GM12874 (cell line): ENCODE measurements at regions not wholly inside any gene's neighbourhood (a gene's known extent, or its start where the extent isn't known, plus 50 kb on each side); places are given as distances from the start of the nearest gene placed in this dataset.

ENCODE experiments used
- CTCF ChIP-seq: IDR thresholded peaks from 2 replicates; pipeline ENCODE4 v1.5.1; 2011; ENCODE audit warnings: low read depth, mild to moderate bottlenecking, control low read depth, low read length, moderate library complexity; ENCODE audit not compliant: insufficient read depth

DNA sequence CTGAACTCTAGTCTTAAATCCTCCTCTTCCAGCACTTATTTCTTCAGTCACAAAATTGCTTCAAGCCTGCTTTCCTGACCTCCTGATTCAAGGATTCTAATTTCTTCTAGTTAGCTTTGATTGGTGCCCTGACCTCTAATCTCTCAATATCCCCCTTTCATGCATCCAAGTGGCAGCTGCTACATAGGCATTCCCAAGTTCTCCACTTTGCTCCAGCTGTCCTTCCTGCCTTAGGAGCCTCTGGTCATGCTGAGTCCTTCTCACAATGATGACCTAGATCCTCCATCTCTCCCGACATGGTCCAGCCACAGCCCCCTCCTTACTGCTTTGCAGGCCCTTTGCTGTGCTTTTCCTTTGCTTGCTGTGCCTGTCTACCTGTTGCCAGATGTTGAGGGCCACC lies 347.8 kb upstream of the C2CD4B start:
- no peak for TF ChIP-seq CTCF

GRCh38 chr15:62513893-62514292 lies 348.8 kb upstream of the C2CD4B start:
- no peak for TF ChIP-seq CTCF

DNA sequence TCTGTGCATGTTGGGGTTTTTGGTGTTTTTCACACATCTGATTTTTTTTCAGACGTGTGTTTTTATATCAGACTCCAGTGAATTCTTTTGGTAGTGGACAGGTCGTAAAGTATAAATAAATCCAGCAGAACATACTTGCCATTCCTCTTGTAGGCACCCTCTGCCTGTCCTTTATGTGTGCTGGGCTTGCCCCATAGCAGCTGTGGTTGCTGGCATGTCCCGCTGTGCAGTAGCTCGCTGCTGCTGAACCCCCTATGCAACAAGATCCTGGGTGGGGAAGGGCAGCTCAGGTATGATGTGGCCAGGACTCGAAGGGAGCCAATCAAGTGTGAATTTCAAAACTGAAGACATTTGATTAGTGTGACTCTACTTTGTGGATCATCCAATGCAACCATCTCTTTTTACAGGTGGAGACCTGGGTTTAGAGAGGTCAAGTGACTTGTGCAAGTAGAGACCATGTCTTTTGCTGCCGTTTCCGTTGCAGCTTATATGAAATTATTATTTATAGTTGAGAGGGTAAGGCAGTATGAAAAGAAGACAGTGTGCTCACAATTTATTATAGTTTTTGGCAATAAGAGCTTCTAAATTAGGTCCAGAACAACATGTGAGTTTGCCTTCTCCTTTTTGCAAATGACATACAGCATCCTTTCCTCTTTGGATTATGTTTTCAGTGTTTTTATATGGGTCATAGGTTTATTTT lies 350.8 kb upstream of the C2CD4B start:
- TF ChIP-seq CTCF, result no peak

- no peak for TF ChIP-seq CTCF
Observed at GRCh38 chr15:62517541-62517940, 352.5 kb upstream of the C2CD4B start.

- no peak for TF ChIP-seq CTCF
Observed at GRCh38 chr15:62519900-62520299, 354.8 kb upstream of the C2CD4B start.

- TF ChIP-seq CTCF, result no peak
Observed at GRCh38 chr15:62520887-62521286, 355.8 kb upstream of the C2CD4B start.

- TF ChIP-seq CTCF, result no peak
Observed at GRCh38 chr15:62521396-62521795, 356.3 kb upstream of the C2CD4B start.
